22Rv1 (cell line): ENCODE measurements at regions not wholly inside any gene's neighbourhood (a gene's known extent, or its start where the extent isn't known, plus 50 kb on each side); places are given as distances from the start of the nearest gene placed in this dataset.
"Not testable (repeated sequence)": the region's sequence is repeated elsewhere in the genome, so short reads cannot be mapped to it uniquely, and the experiment has no call there.

Source experiments
- H3K27ac ChIP-seq: fragments of 450-650 bp; 2 replicates; pipeline ENCODE4 v1.5.1; 2017
- CTCF ChIP-seq: fragments of 450-650 bp; IDR thresholded peaks from 2 replicates; pipeline ENCODE4 v1.5.1; 2017; ENCODE audit warnings: mild to moderate bottlenecking
- ZFX ChIP-seq: fragments of 450-650 bp; IDR thresholded peaks from 2 replicates; pipeline ENCODE4 v1.6.1; 2017; ENCODE audit warnings: antibody characterized with exemption, borderline replicate concordance

- not testable (repeated sequence) for H3K27ac ChIP-seq
These were observed 270.4 kb upstream of the PLCXD1 start for GRCh38 chrX:10469-11458.

GRCh38 chrX:13821-14443 is 267.2 kb upstream of the PLCXD1 start:
- H3K27ac ChIP-seq: peak overlapping the region; percentile 42; the same call in 1 of the 2 replicates

- H3K27ac ChIP-seq: peak overlapping the region; percentile 42; the same call in 1 of the 2 replicates
These were observed 266.7 kb upstream of the PLCXD1 start for GRCh38 chrX:14452-14851.

- not testable (repeated sequence) for H3K27ac ChIP-seq
These were observed 262.3 kb upstream of the PLCXD1 start for GRCh38 chrX:18768-19454.

- not testable (repeated sequence) for H3K27ac ChIP-seq
These were observed 261.7 kb upstream of the PLCXD1 start for GRCh38 chrX:19455-19827.

GRCh38 chrX:19912-20571 is 261.1 kb upstream of the PLCXD1 start:
- TF ChIP-seq ZFX (no peak), CTCF (peak; percentile 26)
- no peak overlapping the region for H3K27ac ChIP-seq

- not testable (repeated sequence) for H3K27ac ChIP-seq
These were observed 257.0 kb upstream of the PLCXD1 start for GRCh38 chrX:24139-24538.
